ENCODE measurements at regions not wholly inside any gene's neighbourhood (a gene's known extent, or its start where the extent isn't known, plus 50 kb on each side); places are given as distances from the start of the nearest gene placed in this dataset.

GRCh38 chr5:75886706-75887105 is 169.5 kb upstream of the POC5 start:
- TF ChIP-seq CTCF (IDR thresholded peaks at IDR 0.05; ENCODE audit: low read length) (no peak), EZH2phosphoT487 (IDR thresholded peaks at IDR 0.05; ENCODE audit: low read length) (no peak), EZH2 (optimal IDR thresholded peaks at IDR 0.05; ENCODE audit: low read depth, low read length) (no peak)
